HCT116 (cell line): ENCODE measurements at regions not wholly inside any gene's neighbourhood (a gene's known extent, or its start where the extent isn't known, plus 50 kb on each side); places are given as distances from the start of the nearest gene placed in this dataset.

Experiments
- EZH2 ChIP-seq: fragments of 200-600 bp; sonication (generic); IDR thresholded peaks from 2 replicates; pipeline ENCODE4 v1.6.1; 2017; ENCODE audit warnings: antibody characterized with exemption, mixed run types
- POLR2A ChIP-seq: IDR thresholded peaks from 2 replicates; pipeline ENCODE4 v1.7.0; 2011; ENCODE audit warnings: borderline replicate concordance; ENCODE audit not compliant: insufficient read depth, insufficient read length; ENCODE audit errors: extremely low read depth
- POLR2AphosphoS5 ChIP-seq: IDR thresholded peaks from 2 replicates; pipeline ENCODE4 v1.6.1; 2011; ENCODE audit warnings: mild to moderate bottlenecking, low read depth, low read length, moderate library complexity
- SP1 ChIP-seq: IDR thresholded peaks from 2 replicates; pipeline ENCODE4 v1.6.1; 2012; ENCODE audit warnings: low read depth
- SRF ChIP-seq: IDR thresholded peaks from 2 replicates; pipeline ENCODE4 v1.6.1; 2012; ENCODE audit warnings: low read depth
- YY1 ChIP-seq: IDR thresholded peaks from 2 replicates; pipeline ENCODE4 v1.6.1; 2011; ENCODE audit warnings: low read length, low read depth, moderate library complexity, mild to moderate bottlenecking; ENCODE audit not compliant: insufficient replicate concordance; ENCODE audit errors: extremely low read depth
- ZNF274 ChIP-seq: fragments of 200-500 bp; sonication (Bioruptor generic); IDR thresholded peaks from 2 replicates; pipeline ENCODE4 v1.6.1; 2014; ENCODE audit warnings: mild to moderate bottlenecking, low read depth, low read length, inconsistent platforms
- TF ChIP-seq, protein P1 (sequence below), 3 experiments: fragments of 200-600 bp in 1 of 3; sonication (generic) in 1 of 3; IDR thresholded peaks in 2 of 3; conservative IDR thresholded peaks in 1 of 3; 2 replicates each; pipeline ENCODE4 v1.5.1; 2012 to 2017; ENCODE audit warnings: low read depth in 2 of 3, low read length in 2 of 3, antibody characterized with exemption in 1 of 3, borderline replicate concordance in 1 of 3, control low read depth in 1 of 3, mild to moderate bottlenecking in 1 of 3, mixed read lengths in 1 of 3, mixed run types in 1 of 3, moderate library complexity in 1 of 3; ENCODE audit not compliant: insufficient read depth in 1 of 3

DNA sequence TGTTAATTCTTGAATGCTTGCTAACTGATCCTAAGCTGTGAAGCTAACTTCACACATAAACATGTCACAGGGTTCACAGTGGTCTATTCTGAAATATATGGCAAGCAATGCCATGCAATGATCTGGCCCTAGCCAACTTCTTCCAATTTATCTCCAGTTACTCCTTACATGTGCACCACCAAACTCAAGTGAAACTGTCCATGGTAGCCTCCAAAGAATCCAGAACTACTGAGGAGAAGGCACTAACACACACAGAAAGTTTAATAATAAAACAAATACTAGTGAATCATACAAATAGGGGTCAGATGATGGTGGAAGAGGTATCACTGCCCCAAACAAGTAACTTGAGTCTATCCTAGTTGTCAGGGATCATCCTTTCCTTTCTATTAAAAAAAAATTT is 172.6 kb upstream of the RAB4A start:
- TF ChIP-seq POLR2A: no peak
- TF ChIP-seq, protein P1, sequence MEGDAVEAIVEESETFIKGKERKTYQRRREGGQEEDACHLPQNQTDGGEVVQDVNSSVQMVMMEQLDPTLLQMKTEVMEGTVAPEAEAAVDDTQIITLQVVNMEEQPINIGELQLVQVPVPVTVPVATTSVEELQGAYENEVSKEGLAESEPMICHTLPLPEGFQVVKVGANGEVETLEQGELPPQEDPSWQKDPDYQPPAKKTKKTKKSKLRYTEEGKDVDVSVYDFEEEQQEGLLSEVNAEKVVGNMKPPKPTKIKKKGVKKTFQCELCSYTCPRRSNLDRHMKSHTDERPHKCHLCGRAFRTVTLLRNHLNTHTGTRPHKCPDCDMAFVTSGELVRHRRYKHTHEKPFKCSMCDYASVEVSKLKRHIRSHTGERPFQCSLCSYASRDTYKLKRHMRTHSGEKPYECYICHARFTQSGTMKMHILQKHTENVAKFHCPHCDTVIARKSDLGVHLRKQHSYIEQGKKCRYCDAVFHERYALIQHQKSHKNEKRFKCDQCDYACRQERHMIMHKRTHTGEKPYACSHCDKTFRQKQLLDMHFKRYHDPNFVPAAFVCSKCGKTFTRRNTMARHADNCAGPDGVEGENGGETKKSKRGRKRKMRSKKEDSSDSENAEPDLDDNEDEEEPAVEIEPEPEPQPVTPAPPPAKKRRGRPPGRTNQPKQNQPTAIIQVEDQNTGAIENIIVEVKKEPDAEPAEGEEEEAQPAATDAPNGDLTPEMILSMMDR (IDR thresholded peaks at IDR 0.05 in 2 of 3, conservative IDR thresholded peaks at IDR 0.05 in 1 of 3; ENCODE audit: borderline replicate concordance in 1 of 3, insufficient read depth in 1 of 3, low read depth in 2 of 3, low read length in 2 of 3): no peak
- no peak for TF ChIP-seq ZNF274
- TF ChIP-seq EZH2: no peak
- no peak for TF ChIP-seq SP1
- TF ChIP-seq YY1: no peak
- TF ChIP-seq SRF: no peak
- TF ChIP-seq POLR2AphosphoS5: no peak
